ENCODE measurements at regions not wholly inside any gene's neighbourhood (a gene's known extent, or its start where the extent isn't known, plus 50 kb on each side); places are given as distances from the start of the nearest gene placed in this dataset.

- no peak for DNase-seq (ENCODE audit: low read depth in 1 of 2, low spot score in 1 of 2)
- no peak for TF ChIP-seq GABPA (IDR thresholded peaks at IDR 0.05; ENCODE audit: low read depth)
- TF ChIP-seq POLR2AphosphoS5 (IDR thresholded peaks at IDR 0.05; ENCODE audit: low read depth): no peak
- TF ChIP-seq SPI1 (IDR thresholded peaks at IDR 0.05; ENCODE audit: borderline replicate concordance, low read depth): no peak
- TF ChIP-seq REST (IDR thresholded peaks at IDR 0.05; ENCODE audit: insufficient replicate concordance, low read depth): no peak
- TF ChIP-seq CTCF (IDR thresholded peaks at IDR 0.05; ENCODE audit: insufficient read depth, low read length): no peak
- no peak overlapping the region for H3K27ac ChIP-seq (replicated peaks)
- H3K4me3 ChIP-seq (replicated peaks; ENCODE audit: insufficient read depth, low read length): no peak overlapping the region
- H3K27me3 ChIP-seq (ENCODE audit: insufficient read depth, poor library complexity, severe bottlenecking): no peaks in the 10 kb centered on the region
These were observed 722.9 kb upstream of the RAG2 start for GRCh38 chr11:37320921-37321320.

GRCh38 chr11:37317803-37318202 is 719.8 kb upstream of the RAG2 start:
- Histone ChIP-seq H3K27me3 (ENCODE audit: insufficient read depth, poor library complexity, severe bottlenecking) (no peaks in the 10 kb centered on the region), H3K27ac (replicated peaks) (no peak overlapping the region), H3K4me3 (replicated peaks; ENCODE audit: insufficient read depth, low read length) (no peak overlapping the region)
- TF ChIP-seq CTCF (IDR thresholded peaks at IDR 0.05; ENCODE audit: insufficient read depth, low read length) (no peak), GABPA (IDR thresholded peaks at IDR 0.05; ENCODE audit: low read depth) (no peak), POLR2AphosphoS5 (IDR thresholded peaks at IDR 0.05; ENCODE audit: low read depth) (no peak), REST (IDR thresholded peaks at IDR 0.05; ENCODE audit: insufficient replicate concordance, low read depth) (no peak), SPI1 (IDR thresholded peaks at IDR 0.05; ENCODE audit: borderline replicate concordance, low read depth) (no peak)
- no peak for DNase-seq (ENCODE audit: low read depth in 1 of 2, low spot score in 1 of 2)

GRCh38 chr11:37313266-37313665 is 715.2 kb upstream of the RAG2 start:
- no peak for DNase-seq (ENCODE audit: low read depth in 1 of 2, low spot score in 1 of 2)
- Histone ChIP-seq H3K4me3 (replicated peaks; ENCODE audit: insufficient read depth, low read length) (no peak overlapping the region), H3K27me3 (ENCODE audit: insufficient read depth, poor library complexity, severe bottlenecking) (no peaks in the 10 kb centered on the region), H3K27ac (replicated peaks) (no peak overlapping the region)
- TF ChIP-seq REST (IDR thresholded peaks at IDR 0.05; ENCODE audit: insufficient replicate concordance, low read depth) (no peak), SPI1 (IDR thresholded peaks at IDR 0.05; ENCODE audit: borderline replicate concordance, low read depth) (no peak), POLR2AphosphoS5 (IDR thresholded peaks at IDR 0.05; ENCODE audit: low read depth) (no peak)

- TF ChIP-seq CTCF (IDR thresholded peaks at IDR 0.05; ENCODE audit: insufficient read depth, low read length) (no peak), POLR2AphosphoS5 (IDR thresholded peaks at IDR 0.05; ENCODE audit: low read depth) (no peak), GABPA (IDR thresholded peaks at IDR 0.05; ENCODE audit: low read depth) (no peak), REST (IDR thresholded peaks at IDR 0.05; ENCODE audit: insufficient replicate concordance, low read depth) (no peak), SPI1 (IDR thresholded peaks at IDR 0.05; ENCODE audit: borderline replicate concordance, low read depth) (no peak)
- Histone ChIP-seq H3K4me3 (replicated peaks; ENCODE audit: insufficient read depth, low read length) (no peak overlapping the region), H3K27me3 (ENCODE audit: insufficient read depth, poor library complexity, severe bottlenecking) (no peaks in the 10 kb centered on the region), H3K27ac (replicated peaks) (no peak overlapping the region)
- DNase-seq (ENCODE audit: low read depth in 1 of 2, low spot score in 1 of 2): no peak
These were observed 708.5 kb upstream of the RAG2 start for GRCh38 chr11:37306563-37306962.

All from HL-60 (cell line).